Testis (tissue), 2 donors: ENCODE measurements at regions not wholly inside any gene's neighbourhood (a gene's known extent, or its start where the extent isn't known, plus 50 kb on each side); places are given as distances from the start of the nearest gene placed in this dataset.

Experiments used
- DNase-seq: peaks from one replicate; pipeline ENCODE4 v3.0.0-alpha.2; 2019
- H3K27ac ChIP-seq, 2 donors: fragments of 200-600 bp; sonication (generic); one replicate each; pipeline ENCODE4 v1.5.1; 2019
- H3K27me3 ChIP-seq: fragments of 200-600 bp; sonication (generic); one replicate; pipeline ENCODE4 v1.5.1; 2019
- H3K36me3 ChIP-seq: fragments of 200-600 bp; sonication (generic); one replicate; pipeline ENCODE4 v1.5.1; 2017; ENCODE audit warnings: low read depth; ENCODE audit errors: missing control alignments
- H3K4me1 ChIP-seq: fragments of 200-600 bp; sonication (generic); one replicate; pipeline ENCODE4 v1.5.1; 2019
- H3K4me3 ChIP-seq, 2 donors: fragments of 200-600 bp; sonication (generic); one replicate each; pipeline ENCODE4 v1.5.1; 2017 to 2019
- H3K9me3 ChIP-seq: fragments of 200-600 bp; sonication (generic); one replicate; pipeline ENCODE4 v1.5.1; 2017
- POLR2A ChIP-seq: fragments of 450-650 bp; IDR thresholded peaks from one replicate; pipeline ENCODE4 v1.6.1; 2017; ENCODE audit warnings: antibody characterized with exemption, mild to moderate bottlenecking, moderate library complexity
- WGBS, 2 donors: methylation state at CpG; one replicate each; pipeline ENCODE4 v1.1.5; 2018; 5-methylcytosine and 5-hydroxymethylcytosine counted together
- intact Hi-C: fragments of 100-400 bp; cut with DNase I; formaldehyde crosslinking; loops from one replicate; pipeline ENCODE4 v1.15.1; 2023; ENCODE audit warnings: low total_unique reads
- TF ChIP-seq, protein P1 (sequence below), 3 experiments: fragments of 450-650 bp in 2 of 3; fragments of 200-600 bp in 1 of 3; sonication (generic) in 1 of 3; IDR thresholded peaks; one replicate each; pipeline ENCODE4 v1.5.1; 2016 to 2019; ENCODE audit warnings: antibody characterized with exemption in 3 of 3, mild to moderate bottlenecking in 2 of 3, moderate library complexity in 1 of 3

DNA sequence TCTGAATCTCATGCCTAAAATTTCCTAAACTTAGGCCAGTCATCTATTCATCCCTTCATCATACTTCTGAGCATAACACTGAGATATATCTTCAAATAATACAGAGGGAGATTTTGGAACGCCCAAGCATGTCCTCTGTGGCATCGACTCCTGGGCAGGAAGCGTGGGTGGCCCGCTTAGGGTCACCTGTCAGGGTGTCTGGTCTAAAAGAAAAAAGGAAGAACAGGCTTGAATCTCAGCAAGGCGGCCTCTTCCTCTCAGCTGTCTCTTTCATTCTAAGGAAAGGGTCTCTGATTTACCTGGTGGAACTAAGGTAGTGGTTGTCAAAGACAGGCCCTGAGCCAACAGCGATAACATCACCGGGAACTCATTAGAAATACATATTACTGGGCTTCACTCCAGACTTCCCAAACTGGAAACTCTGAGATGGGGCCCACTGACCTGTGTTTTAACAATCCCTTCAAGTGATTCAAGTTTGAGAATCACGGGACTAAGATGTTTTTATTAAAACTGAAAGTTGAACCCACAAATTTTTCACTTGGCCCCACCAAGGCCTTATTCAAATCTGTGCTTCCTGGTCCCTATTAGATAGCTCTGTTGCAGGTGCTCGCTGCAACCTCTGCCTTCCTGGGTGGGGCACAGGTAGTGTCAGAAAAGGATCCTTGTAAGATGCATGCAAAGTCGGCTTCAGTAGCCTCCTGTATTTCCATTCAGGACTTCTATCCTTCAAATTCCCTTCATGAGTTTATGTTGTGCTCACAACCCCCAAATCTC lies 162.3 kb upstream of the CCDC68 start:
- Histone ChIP-seq H3K27me3 (no peaks in the 10 kb centered on the region), H3K4me1 (peaks cover 3% of the 10 kb centered on the region), H3K27ac (no peak overlapping the region), H3K9me3 (no peaks in the 10 kb centered on the region), H3K4me3 (no peak overlapping the region), H3K36me3 (no peaks in the 10 kb centered on the region)
- no peak for DNase-seq
- WGBS, 2 donors: 92 to 99% methylated on average over 10 of the region's 10 CpGs
- intact Hi-C loops: no loop called here
- TF ChIP-seq POLR2A: no peak
- TF ChIP-seq, protein P1, sequence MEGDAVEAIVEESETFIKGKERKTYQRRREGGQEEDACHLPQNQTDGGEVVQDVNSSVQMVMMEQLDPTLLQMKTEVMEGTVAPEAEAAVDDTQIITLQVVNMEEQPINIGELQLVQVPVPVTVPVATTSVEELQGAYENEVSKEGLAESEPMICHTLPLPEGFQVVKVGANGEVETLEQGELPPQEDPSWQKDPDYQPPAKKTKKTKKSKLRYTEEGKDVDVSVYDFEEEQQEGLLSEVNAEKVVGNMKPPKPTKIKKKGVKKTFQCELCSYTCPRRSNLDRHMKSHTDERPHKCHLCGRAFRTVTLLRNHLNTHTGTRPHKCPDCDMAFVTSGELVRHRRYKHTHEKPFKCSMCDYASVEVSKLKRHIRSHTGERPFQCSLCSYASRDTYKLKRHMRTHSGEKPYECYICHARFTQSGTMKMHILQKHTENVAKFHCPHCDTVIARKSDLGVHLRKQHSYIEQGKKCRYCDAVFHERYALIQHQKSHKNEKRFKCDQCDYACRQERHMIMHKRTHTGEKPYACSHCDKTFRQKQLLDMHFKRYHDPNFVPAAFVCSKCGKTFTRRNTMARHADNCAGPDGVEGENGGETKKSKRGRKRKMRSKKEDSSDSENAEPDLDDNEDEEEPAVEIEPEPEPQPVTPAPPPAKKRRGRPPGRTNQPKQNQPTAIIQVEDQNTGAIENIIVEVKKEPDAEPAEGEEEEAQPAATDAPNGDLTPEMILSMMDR (IDR thresholded peaks at IDR 0.05): no peak

DNA sequence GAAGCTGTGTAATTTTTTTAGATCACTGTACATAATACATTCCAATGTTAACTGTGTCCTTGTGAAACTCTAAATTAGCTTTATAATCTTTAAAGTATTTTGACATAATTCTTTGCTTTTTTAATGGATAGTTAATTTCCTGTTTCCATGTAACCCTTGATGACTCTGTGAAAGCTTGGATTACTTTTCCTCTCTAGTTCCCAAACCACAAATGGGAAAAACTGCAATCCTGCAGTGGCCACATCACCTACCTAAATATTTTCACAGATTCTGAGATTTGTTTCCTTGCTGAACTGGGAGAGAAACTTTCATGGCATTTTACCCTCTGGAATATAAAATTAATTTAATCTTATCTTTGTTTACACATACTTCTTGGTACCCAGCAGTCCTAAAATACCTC lies 161.6 kb upstream of the CCDC68 start:
- no peak overlapping the region for H3K4me3 ChIP-seq
- TF ChIP-seq, protein P1 (IDR thresholded peaks at IDR 0.05): no peak
- no peak overlapping the region for H3K27ac ChIP-seq
- H3K9me3 ChIP-seq: no peaks in the 10 kb centered on the region
- H3K27me3 ChIP-seq: no peaks in the 10 kb centered on the region
- no peaks in the 10 kb centered on the region for H3K36me3 ChIP-seq
- intact Hi-C loops: no loop called here
- H3K4me1 ChIP-seq: peaks cover 3% of the 10 kb centered on the region
- no peak for DNase-seq

DNA sequence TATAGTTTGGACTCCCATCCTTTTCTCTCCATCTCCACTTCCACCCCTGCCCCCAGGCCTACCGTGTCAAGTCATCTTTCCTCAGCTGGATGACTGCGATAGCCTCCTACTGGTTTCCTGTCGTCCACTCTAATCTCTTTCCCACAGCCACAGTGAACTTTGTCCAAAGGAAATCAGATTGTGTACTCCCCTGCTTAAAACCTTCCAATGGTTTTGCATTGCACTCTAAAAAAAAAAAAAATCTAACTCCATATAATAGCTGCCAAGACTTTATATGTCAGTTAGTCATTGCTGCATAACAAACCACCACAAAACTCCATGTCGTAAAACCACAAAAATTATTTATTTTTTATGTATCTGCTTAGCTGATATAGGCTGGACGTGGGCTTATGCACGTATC lies 160.2 kb upstream of the CCDC68 start:
- DNase-seq: no peak
- intact Hi-C loops: no loop called here
- no peak overlapping the region for H3K4me3 ChIP-seq
- H3K27ac ChIP-seq: no peak overlapping the region
- peaks cover 3% of the 10 kb centered on the region for H3K4me1 ChIP-seq
- TF ChIP-seq POLR2A: no peak
- TF ChIP-seq, protein P1 (IDR thresholded peaks at IDR 0.05): no peak
- no peaks in the 10 kb centered on the region for H3K36me3 ChIP-seq
- no peaks in the 10 kb centered on the region for H3K27me3 ChIP-seq
- 72 to 76% methylated on average over 6 of the region's 6 CpGs for WGBS, 2 donors
- H3K9me3 ChIP-seq: no peaks in the 10 kb centered on the region

DNA sequence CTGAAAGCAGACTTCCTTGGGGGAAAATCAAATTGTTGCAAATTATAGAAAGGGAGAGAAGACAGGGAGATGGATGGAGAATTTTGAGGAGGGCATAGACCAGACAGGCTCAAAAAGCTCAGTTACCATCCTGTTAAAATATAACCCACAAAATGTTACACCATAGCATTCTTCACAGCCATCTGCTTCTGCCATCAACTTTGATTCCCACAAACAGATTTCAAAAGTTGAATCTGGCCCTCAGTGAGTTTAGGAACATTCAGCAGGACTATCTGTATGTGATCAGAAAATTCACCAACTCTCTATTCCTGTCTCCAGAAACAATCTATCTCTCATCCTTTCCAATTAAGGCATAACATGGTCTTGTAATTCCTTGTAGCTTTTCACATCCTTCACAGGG lies 159.8 kb upstream of the CCDC68 start:
- TF ChIP-seq POLR2A: no peak
- TF ChIP-seq, protein P1 (IDR thresholded peaks at IDR 0.05): no peak
- Histone ChIP-seq H3K36me3 (no peaks in the 10 kb centered on the region), H3K9me3 (no peaks in the 10 kb centered on the region), H3K4me1 (peaks cover 3% of the 10 kb centered on the region), H3K4me3 (no peak overlapping the region), H3K27ac (no peak overlapping the region), H3K27me3 (no peaks in the 10 kb centered on the region)
- intact Hi-C loops: no loop called here
- no peak for DNase-seq

DNA sequence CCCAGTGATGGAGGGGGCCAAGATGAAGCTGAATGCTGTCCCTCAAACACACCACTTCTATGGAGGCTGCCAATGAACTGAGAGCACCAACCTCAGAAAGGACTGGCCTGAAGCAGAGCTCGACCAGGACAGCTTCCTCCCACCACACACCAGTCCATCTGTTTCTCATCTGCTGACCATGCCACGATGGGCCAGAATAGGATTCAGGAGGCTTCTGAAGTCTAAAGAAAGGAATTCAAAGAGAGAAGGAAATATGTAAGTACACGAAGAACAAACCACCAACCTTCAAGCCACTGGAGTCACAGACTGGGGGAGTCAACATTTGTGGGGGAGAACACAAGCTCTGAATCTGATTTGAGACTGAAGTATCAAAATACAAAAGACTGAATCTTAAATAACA lies 157.6 kb upstream of the CCDC68 start:
- Histone ChIP-seq H3K36me3 (no peaks in the 10 kb centered on the region), H3K4me3 (no peak overlapping the region)
- intact Hi-C loops: no loop called here

More for the DNA sequence above, 157.6 kb upstream of the CCDC68 start:
- Histone ChIP-seq H3K9me3 (no peaks in the 10 kb centered on the region), H3K27me3 (no peaks in the 10 kb centered on the region), H3K4me1 (peaks cover 3% of the 10 kb centered on the region), H3K27ac (no peak overlapping the region)
- WGBS, 2 donors: 45 to 46% methylated on average over 3 of the region's 3 CpGs
- TF ChIP-seq, protein P1 (IDR thresholded peaks at IDR 0.05): no peak
- no peak for TF ChIP-seq POLR2A
- no peak for DNase-seq
